Endodermal cell (in vitro differentiated cells): ENCODE measurements at regions not wholly inside any gene's neighbourhood (a gene's known extent, or its start where the extent isn't known, plus 50 kb on each side); places are given as distances from the start of the nearest gene placed in this dataset.
A peak's percentile ranks its signal among the peaks of the same experiment; 100 is the strongest.

Experiments used
- DNase-seq: peaks from one replicate; pipeline ENCODE4 v3.0.0-alpha.2; 2017
- H3K27ac ChIP-seq: 2 replicates; pipeline ENCODE4 v1.5.1; 2013; ENCODE audit warnings: mild to moderate bottlenecking, low read depth, low read length, moderate library complexity
- H3K27me3 ChIP-seq: 2 replicates; pipeline ENCODE4 v1.6.1; 2013; ENCODE audit warnings: mild to moderate bottlenecking, low read length, moderate library complexity; ENCODE audit not compliant: insufficient read depth, control insufficient read depth, poor library complexity, severe bottlenecking
- H3K36me3 ChIP-seq: 2 replicates; pipeline ENCODE4 v1.7.0; 2013; ENCODE audit warnings: mild to moderate bottlenecking, low read length, moderate library complexity; ENCODE audit not compliant: control insufficient read depth, insufficient read depth
- H3K4me1 ChIP-seq: one replicate; pipeline ENCODE4 v1.7.0; 2013; ENCODE audit warnings: low read length; ENCODE audit not compliant: control insufficient read depth, insufficient read depth
- H3K4me3 ChIP-seq: 2 replicates; pipeline ENCODE4 v1.5.1; 2013; ENCODE audit warnings: mild to moderate bottlenecking, low read length, moderate library complexity
- H3K9ac ChIP-seq: 2 replicates; pipeline ENCODE4 v1.6.1; 2013; ENCODE audit warnings: mild to moderate bottlenecking, low read length, moderate library complexity; ENCODE audit not compliant: poor library complexity, severe bottlenecking; ENCODE audit errors: extremely low read depth
- H3K9me3 ChIP-seq: 2 replicates; pipeline ENCODE4 v1.6.1; 2013; ENCODE audit warnings: mild to moderate bottlenecking, low read length, moderate library complexity; ENCODE audit not compliant: control insufficient read depth
- H3K27ac Mint-ChIP-seq: 2 replicates; pipeline ENCODE4 v1.8.0; 2020; ENCODE audit warnings: mixed read lengths
- H3K27me3 Mint-ChIP-seq: 2 replicates; pipeline ENCODE4 v1.8.0; 2021; ENCODE audit warnings: mild to moderate bottlenecking, mixed read lengths; ENCODE audit not compliant: insufficient read depth
- H3K36me3 Mint-ChIP-seq: 2 replicates; pipeline ENCODE4 v1.8.0; 2020; ENCODE audit warnings: low read depth, mixed read lengths
- H3K4me1 Mint-ChIP-seq: 2 replicates; pipeline ENCODE4 v1.8.0; 2020; ENCODE audit warnings: mixed read lengths
- H3K4me3 Mint-ChIP-seq: 2 replicates; pipeline ENCODE4 v1.8.0; 2020; ENCODE audit warnings: mild to moderate bottlenecking, moderate library complexity, mixed read lengths
- H3K9me3 Mint-ChIP-seq: 2 replicates; pipeline ENCODE4 v1.8.0; 2020; ENCODE audit warnings: mild to moderate bottlenecking, mixed read lengths
- CTCF ChIP-seq: fragments of 200-600 bp; sonication (generic); conservative IDR thresholded peaks from 2 replicates; pipeline ENCODE4 v1.5.0; 2021; ENCODE audit warnings: antibody characterized with exemption, mild to moderate bottlenecking
- WGBS, 2 experiments: methylation state at CpG; one replicate each; pipeline versions ENCODE4 v1.1.5 to v1.1.7; 2013; ENCODE audit warnings: missing lambda C conversion rate in 2 of 2, mixed read lengths in 1 of 2; ENCODE audit not compliant: insufficient coverage in 1 of 2, insufficient read length in 1 of 2; 5-methylcytosine and 5-hydroxymethylcytosine counted together

GRCh38 chr19:28602675-28603298 is 610.2 kb downstream of the UQCRFS1 start:
- Histone ChIP-seq H3K27ac (no peak overlapping the region), H3K36me3 (no peaks in the 10 kb centered on the region), H3K27me3 (no peaks in the 10 kb centered on the region), H3K4me1 (no peaks in the 10 kb centered on the region), H3K9ac (no peak overlapping the region), H3K4me3 (no peak overlapping the region), H3K9me3 (peaks cover 33% of the 10 kb centered on the region)
- H3K36me3 Mint-ChIP-seq = peaks cover 4% of the 10 kb centered on the region
- peaks cover 16% of the 10 kb centered on the region for H3K4me1 Mint-ChIP-seq
- H3K27ac Mint-ChIP-seq = no peak overlapping the region
- WGBS, 2 experiments = 89 to 100% methylated on average over 1 to 9 of the region's 9 CpGs
- DNase-seq = no peak
- TF ChIP-seq CTCF = no peak
- no peaks in the 10 kb centered on the region for H3K27me3 Mint-ChIP-seq
- H3K9me3 Mint-ChIP-seq = peaks cover 27% of the 10 kb centered on the region
- no peak overlapping the region for H3K4me3 Mint-ChIP-seq

DNA sequence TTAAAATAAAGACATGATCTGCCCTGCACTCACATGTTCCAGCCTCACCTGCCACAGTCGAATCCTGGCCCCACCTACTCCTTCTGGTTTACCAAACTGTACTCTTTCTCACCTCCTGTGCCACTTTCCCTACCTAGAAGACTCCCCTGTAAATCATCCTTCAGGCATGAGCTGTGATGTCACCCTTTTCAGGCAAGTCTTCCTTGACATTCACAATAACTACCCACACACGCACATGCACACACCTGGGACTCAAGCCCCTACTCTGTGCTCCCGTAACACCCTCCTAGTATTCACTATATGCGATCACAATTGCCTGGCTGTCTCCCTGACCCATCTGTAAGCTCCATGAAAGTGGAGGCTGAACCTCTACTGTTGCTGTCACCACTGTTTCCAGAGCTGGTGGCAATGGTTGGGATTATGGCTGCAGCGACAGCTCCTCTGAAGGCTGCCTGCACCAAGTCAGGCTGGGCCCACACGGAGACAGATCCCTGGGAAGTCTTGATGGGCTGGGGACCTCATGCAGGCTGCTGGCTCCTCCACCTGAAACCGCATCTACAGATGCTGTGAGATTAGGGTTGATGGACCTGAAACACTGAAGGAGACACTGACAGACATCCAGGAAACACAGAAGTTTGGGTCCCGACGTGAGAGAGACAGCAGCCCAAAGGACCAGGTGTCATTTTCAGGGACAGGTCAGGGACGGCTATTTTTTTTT is 611.1 kb downstream of the UQCRFS1 start:
- H3K27ac ChIP-seq = no peak overlapping the region
- Mint-ChIP-seq H3K4me3 (no peak overlapping the region), H3K4me1 (peaks cover 16% of the 10 kb centered on the region), H3K27ac (no peak overlapping the region), H3K9me3 (peaks cover 19% of the 10 kb centered on the region), H3K36me3 (no peaks in the 10 kb centered on the region), H3K27me3 (no peaks in the 10 kb centered on the region)
- peak; percentile 15 for DNase-seq
- H3K9me3 ChIP-seq = peaks cover 23% of the 10 kb centered on the region
- H3K4me3 ChIP-seq = no peak overlapping the region
- H3K36me3 ChIP-seq = no peaks in the 10 kb centered on the region
- H3K27me3 ChIP-seq = no peaks in the 10 kb centered on the region
- TF ChIP-seq CTCF = no peak
- no peak overlapping the region for H3K9ac ChIP-seq
- WGBS, 2 experiments = 79 to 88% methylated on average over 9 to 10 of the region's 10 CpGs
- H3K4me1 ChIP-seq = no peaks in the 10 kb centered on the region

- no peak overlapping the region for H3K4me3 ChIP-seq
- H3K27ac ChIP-seq = no peak overlapping the region
- H3K9me3 ChIP-seq = no peaks in the 10 kb centered on the region
- H3K27me3 ChIP-seq = no peaks in the 10 kb centered on the region
- no peak for DNase-seq
- Mint-ChIP-seq H3K9me3 (no peaks in the 10 kb centered on the region), H3K36me3 (no peaks in the 10 kb centered on the region), H3K4me3 (no peak overlapping the region), H3K27me3 (no peaks in the 10 kb centered on the region), H3K4me1 (peaks cover 16% of the 10 kb centered on the region), H3K27ac (no peak overlapping the region)
- no peaks in the 10 kb centered on the region for H3K36me3 ChIP-seq
- H3K4me1 ChIP-seq = no peaks in the 10 kb centered on the region
- 81 to 90% methylated on average over 2 to 3 of the region's 3 CpGs for WGBS, 2 experiments
- no peak overlapping the region for H3K9ac ChIP-seq
- TF ChIP-seq CTCF = no peak
Measured at GRCh38 chr19:28598861-28599260, 614.1 kb downstream of the UQCRFS1 start.
